Fibroblast of lung (primary cell): ENCODE measurements at regions not wholly inside any gene's neighbourhood (a gene's known extent, or its start where the extent isn't known, plus 50 kb on each side); places are given as distances from the start of the nearest gene placed in this dataset.

Experiments
- DNase-seq, 2 donors: peaks; one replicate each; pipeline versions ENCODE4 v3.0.0 to v3.0.0-alpha.2; 2010; ENCODE audit warnings: low read depth in 2 of 2
- H2AFZ ChIP-seq: 2 replicates; pipeline ENCODE4 v1.5.1; 2012; ENCODE audit warnings: low read length, control low read depth, inconsistent platforms
- H3K27ac ChIP-seq: 2 replicates; pipeline ENCODE4 v1.5.1; 2011; ENCODE audit warnings: low read length, control low read depth; ENCODE audit not compliant: insufficient read depth
- H3K27me3 ChIP-seq: 2 replicates; pipeline ENCODE4 v1.5.1; 2011; ENCODE audit warnings: mild to moderate bottlenecking, low read length; ENCODE audit not compliant: control insufficient read depth, insufficient read depth
- H3K36me3 ChIP-seq: 2 replicates; pipeline ENCODE4 v1.5.1; 2011; ENCODE audit warnings: low read length; ENCODE audit not compliant: control insufficient read depth, insufficient read depth
- H3K4me1 ChIP-seq: 2 replicates; pipeline ENCODE4 v1.5.1; 2011; ENCODE audit warnings: low read length; ENCODE audit not compliant: control insufficient read depth, insufficient read depth; ENCODE audit errors: extremely low read depth
- H3K4me2 ChIP-seq: 2 replicates; pipeline ENCODE4 v1.5.1; 2011; ENCODE audit warnings: low read length, control low read depth; ENCODE audit not compliant: insufficient read depth; ENCODE audit errors: extremely low read depth
- H3K4me3 ChIP-seq, 4 experiments: fragments of 200-600 bp in 1 of 4; sonication (generic) in 1 of 4; replicated peaks in 1 of 4; 2 replicates each; pipeline ENCODE4 v1.5.1; 2011 to 2016; ENCODE audit warnings: low read length in 4 of 4, low read depth in 3 of 4, mild to moderate bottlenecking in 3 of 4, control low read depth in 2 of 4, inconsistent platforms in 1 of 4, mixed read lengths in 1 of 4; ENCODE audit not compliant: insufficient read depth in 1 of 4; ENCODE audit errors: control extremely low read depth in 1 of 4
- H3K79me2 ChIP-seq: 2 replicates; pipeline ENCODE4 v1.5.1; 2012; ENCODE audit warnings: mild to moderate bottlenecking, low read length, inconsistent platforms; ENCODE audit not compliant: control insufficient read depth, insufficient read depth
- H3K9ac ChIP-seq: 2 replicates; pipeline ENCODE4 v1.5.1; 2011; ENCODE audit warnings: mild to moderate bottlenecking, low read length, control low read depth; ENCODE audit not compliant: insufficient read depth
- H3K9me3 ChIP-seq: 2 replicates; pipeline ENCODE4 v1.5.1; 2012; ENCODE audit warnings: low read depth, low read length; ENCODE audit not compliant: control insufficient read depth, insufficient read depth
- H4K20me1 ChIP-seq: 2 replicates; pipeline ENCODE4 v1.5.1; 2011; ENCODE audit warnings: low read length; ENCODE audit not compliant: control insufficient read depth, insufficient read depth; ENCODE audit errors: extremely low read depth
- EZH2 ChIP-seq: IDR thresholded peaks from 2 replicates; pipeline ENCODE4 v1.5.1; 2012; ENCODE audit warnings: low read length, control low read depth, mild to moderate bottlenecking; ENCODE audit errors: missing control alignments
- TF ChIP-seq, protein P1 (sequence below), 2 donors: IDR thresholded peaks in 1 of 2; conservative IDR thresholded peaks in 1 of 2; 1 replicate in 1 of 2; 2 replicates in 1 of 2; pipeline ENCODE4 v1.5.1; 2011 to 2012; ENCODE audit warnings: low read length in 2 of 2, control low read depth in 1 of 2, inconsistent platforms in 1 of 2, low read depth in 1 of 2, mild to moderate bottlenecking in 1 of 2

DNA sequence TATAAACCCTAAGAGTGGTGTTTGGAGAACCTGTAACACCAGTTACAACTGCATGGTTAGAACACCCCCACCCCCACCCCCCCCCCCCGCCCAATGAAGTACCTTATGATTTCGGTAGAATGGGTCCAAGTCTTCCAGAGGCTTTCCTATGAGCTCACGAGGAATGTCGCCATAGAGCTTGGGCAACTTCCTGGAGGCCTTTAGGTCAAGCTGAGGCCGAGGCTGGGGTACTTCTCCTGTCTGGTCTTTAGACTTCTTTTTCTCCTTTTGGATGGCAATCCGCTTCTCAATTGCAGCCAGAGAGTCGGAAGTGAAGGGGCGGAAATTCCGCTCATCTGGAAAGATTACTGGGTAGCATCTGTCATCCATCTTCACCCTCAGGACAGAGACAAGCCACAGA, 101.8 kb downstream of the SCN11A start:
- no peaks in the 10 kb centered on the region for H3K79me2 ChIP-seq
- H3K9me3 ChIP-seq, result no peaks in the 10 kb centered on the region
- H3K9ac ChIP-seq, result no peak overlapping the region
- H3K4me2 ChIP-seq, result no peak overlapping the region
- H3K27ac ChIP-seq, result no peak overlapping the region
- no peaks in the 10 kb centered on the region for H3K27me3 ChIP-seq
- TF ChIP-seq EZH2, result no peak
- TF ChIP-seq, protein P1, sequence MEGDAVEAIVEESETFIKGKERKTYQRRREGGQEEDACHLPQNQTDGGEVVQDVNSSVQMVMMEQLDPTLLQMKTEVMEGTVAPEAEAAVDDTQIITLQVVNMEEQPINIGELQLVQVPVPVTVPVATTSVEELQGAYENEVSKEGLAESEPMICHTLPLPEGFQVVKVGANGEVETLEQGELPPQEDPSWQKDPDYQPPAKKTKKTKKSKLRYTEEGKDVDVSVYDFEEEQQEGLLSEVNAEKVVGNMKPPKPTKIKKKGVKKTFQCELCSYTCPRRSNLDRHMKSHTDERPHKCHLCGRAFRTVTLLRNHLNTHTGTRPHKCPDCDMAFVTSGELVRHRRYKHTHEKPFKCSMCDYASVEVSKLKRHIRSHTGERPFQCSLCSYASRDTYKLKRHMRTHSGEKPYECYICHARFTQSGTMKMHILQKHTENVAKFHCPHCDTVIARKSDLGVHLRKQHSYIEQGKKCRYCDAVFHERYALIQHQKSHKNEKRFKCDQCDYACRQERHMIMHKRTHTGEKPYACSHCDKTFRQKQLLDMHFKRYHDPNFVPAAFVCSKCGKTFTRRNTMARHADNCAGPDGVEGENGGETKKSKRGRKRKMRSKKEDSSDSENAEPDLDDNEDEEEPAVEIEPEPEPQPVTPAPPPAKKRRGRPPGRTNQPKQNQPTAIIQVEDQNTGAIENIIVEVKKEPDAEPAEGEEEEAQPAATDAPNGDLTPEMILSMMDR (conservative IDR thresholded peaks at IDR 0.05 in 1 of 2, IDR thresholded peaks at IDR 0.05 in 1 of 2; ENCODE audit: low read depth in 1 of 2, low read length in 2 of 2), result no peak
- no peak overlapping the region for H3K4me3 ChIP-seq
- no peak overlapping the region for H2AFZ ChIP-seq
- no peak for DNase-seq
- no peaks in the 10 kb centered on the region for H4K20me1 ChIP-seq
- no peaks in the 10 kb centered on the region for H3K36me3 ChIP-seq
- no peaks in the 10 kb centered on the region for H3K4me1 ChIP-seq

DNA sequence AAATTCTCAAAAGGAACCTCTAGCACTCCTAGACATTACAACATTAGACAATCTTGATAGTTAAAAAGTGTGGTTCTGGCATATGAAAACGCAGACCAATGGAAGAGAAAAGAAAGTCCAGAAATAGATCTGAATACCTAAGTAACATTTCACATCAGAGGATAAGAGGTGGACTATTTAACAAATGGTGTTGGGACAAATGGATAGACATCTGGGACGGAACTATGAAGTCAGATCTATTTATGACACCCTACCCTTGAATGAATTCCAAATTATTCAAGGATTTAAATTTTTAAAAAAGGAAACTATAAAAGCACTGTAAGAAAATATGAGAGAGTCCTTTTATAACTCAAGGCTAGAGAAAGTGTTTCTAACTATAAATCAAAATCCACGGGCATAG, 111.3 kb downstream of the SCN11A start:
- TF ChIP-seq EZH2, result no peak
- TF ChIP-seq, protein P1 (conservative IDR thresholded peaks at IDR 0.05 in 1 of 2, IDR thresholded peaks at IDR 0.05 in 1 of 2; ENCODE audit: low read depth in 1 of 2, low read length in 2 of 2), result no peak
- H3K4me2 ChIP-seq, result no peak overlapping the region
- no peaks in the 10 kb centered on the region for H3K36me3 ChIP-seq
- no peak overlapping the region for H3K27ac ChIP-seq
- H2AFZ ChIP-seq, result no peak overlapping the region
- DNase-seq, result no peak
- H3K4me1 ChIP-seq, result no peaks in the 10 kb centered on the region
- no peaks in the 10 kb centered on the region for H4K20me1 ChIP-seq
- H3K4me3 ChIP-seq, result no peak overlapping the region
- no peaks in the 10 kb centered on the region for H3K9me3 ChIP-seq
- no peaks in the 10 kb centered on the region for H3K79me2 ChIP-seq
- H3K27me3 ChIP-seq, result no peaks in the 10 kb centered on the region
- H3K9ac ChIP-seq, result no peak overlapping the region

DNA sequence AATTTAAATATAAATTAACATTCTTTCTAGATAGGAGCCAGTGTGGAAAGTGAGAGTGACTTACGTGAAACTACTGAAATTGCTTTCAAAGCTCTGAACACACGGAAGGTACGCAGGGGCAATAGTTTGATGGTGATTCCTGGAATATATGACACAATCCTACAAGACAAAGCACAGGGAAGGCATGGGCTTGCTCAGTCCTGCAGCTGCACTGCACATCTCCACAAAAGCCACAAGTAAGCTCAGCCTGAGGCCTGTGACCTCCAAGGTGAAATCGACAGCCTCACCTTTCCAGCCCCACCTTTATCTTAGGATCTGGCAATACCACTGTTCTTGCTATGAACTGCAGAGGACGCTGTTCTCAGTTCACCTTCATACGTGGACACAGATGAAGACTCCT, 109.3 kb upstream of the SCN10A start:
- Histone ChIP-seq H3K9ac (no peak overlapping the region), H3K9me3 (no peaks in the 10 kb centered on the region), H3K4me3 (no peak overlapping the region), H3K27ac (no peak overlapping the region), H3K27me3 (no peaks in the 10 kb centered on the region), H3K4me1 (no peaks in the 10 kb centered on the region), H3K4me2 (no peak overlapping the region), H4K20me1 (no peaks in the 10 kb centered on the region), H3K79me2 (no peaks in the 10 kb centered on the region), H2AFZ (no peak overlapping the region), H3K36me3 (no peaks in the 10 kb centered on the region)
- DNase-seq, result no peak
- TF ChIP-seq, protein P1 (conservative IDR thresholded peaks at IDR 0.05 in 1 of 2, IDR thresholded peaks at IDR 0.05 in 1 of 2; ENCODE audit: low read depth in 1 of 2, low read length in 2 of 2), result no peak
- no peak for TF ChIP-seq EZH2
